IPS-NIHi7 (cell line): ENCODE measurements at regions not wholly inside any gene's neighbourhood (a gene's known extent, or its start where the extent isn't known, plus 50 kb on each side); places are given as distances from the start of the nearest gene placed in this dataset.
A peak's percentile ranks its signal among the peaks of the same experiment; 100 is the strongest.
"Not testable (repeated sequence)": the region's sequence is repeated elsewhere in the genome, so short reads cannot be mapped to it uniquely, and the experiment has no call there.

Source experiments
- DNase-seq: peaks from one replicate; pipeline ENCODE4 v3.0.0; 2012; ENCODE audit warnings: mixed read lengths; ENCODE audit errors: extremely low spot score

- peak; percentile 26 for DNase-seq
These were observed 238.5 kb upstream of the ERBB4 start for GRCh38 chr2:212777020-212777491.

DNA sequence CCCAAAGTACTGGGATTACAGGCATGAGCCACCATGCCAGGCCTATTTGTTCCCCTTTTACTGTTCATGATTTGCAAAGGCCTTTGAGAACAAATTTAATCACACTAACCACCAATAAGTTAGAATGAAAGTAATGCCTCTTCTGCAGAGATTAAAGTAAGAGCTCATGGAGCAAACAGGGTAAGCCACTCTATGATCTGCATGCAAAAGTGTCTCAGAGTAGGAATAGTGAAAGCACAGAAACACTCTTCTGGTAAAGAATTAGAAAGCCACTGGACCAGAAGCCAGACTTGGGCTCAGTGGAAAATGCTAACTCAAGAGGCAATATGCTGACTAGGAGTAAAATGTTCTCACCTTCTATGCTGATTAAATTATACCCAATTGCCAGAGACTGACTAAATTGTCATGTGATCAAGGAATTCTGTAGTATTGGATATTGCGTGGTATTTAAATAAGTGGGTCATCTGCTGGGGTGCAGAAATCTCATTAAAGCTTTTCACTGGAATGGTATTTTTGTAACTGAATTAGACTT is 235.3 kb upstream of the ERBB4 start:
- no peak for DNase-seq

- no peak for DNase-seq
These were observed 231.6 kb upstream of the ERBB4 start for GRCh38 chr2:212770240-212770639.

DNA sequence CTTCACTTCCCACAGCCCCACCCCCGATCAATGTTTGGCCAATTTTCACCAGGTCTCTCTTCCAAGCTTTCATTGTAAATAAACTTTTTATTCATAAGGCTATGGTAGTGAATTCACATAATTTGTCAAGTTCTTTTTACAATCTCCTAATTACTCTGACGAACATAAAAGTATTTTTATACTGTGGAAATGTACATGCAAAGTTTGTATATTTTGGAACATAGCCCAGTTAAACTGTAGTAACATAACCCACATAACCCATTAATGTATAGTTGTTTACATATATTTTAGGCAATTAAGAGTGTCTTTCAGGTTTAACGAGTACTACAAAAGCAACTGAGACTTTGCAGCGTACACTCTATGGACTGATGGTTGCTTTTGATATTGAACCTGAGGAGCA is 228.3 kb upstream of the ERBB4 start:
- DNase-seq: no peak

GRCh38 chr2:212752730-212753351 is 214.2 kb upstream of the ERBB4 start:
- DNase-seq: peak; percentile 35

GRCh38 chr2:212745359-212745758 is 206.8 kb upstream of the ERBB4 start:
- no peak for DNase-seq

- DNase-seq: no peak
These were observed 199.0 kb upstream of the ERBB4 start for GRCh38 chr2:212737392-212738172.

DNA sequence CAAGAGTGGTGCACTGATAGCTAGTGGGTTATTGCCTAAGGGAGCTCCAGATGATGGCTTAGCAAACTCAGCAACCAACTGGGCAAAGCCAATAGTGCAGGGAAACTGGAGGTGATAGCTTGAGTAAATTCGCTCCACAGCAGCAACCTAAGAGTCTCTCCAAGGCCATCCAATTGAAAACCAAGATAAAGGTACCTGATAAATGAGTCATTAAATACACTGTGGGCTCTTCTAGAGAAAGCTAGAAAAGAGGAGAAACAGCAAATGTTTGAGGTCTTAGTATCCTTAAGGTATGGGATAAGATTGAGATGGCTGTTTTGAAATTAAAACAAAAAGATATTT is 197.8 kb upstream of the ERBB4 start:
- DNase-seq: no peak

DNA sequence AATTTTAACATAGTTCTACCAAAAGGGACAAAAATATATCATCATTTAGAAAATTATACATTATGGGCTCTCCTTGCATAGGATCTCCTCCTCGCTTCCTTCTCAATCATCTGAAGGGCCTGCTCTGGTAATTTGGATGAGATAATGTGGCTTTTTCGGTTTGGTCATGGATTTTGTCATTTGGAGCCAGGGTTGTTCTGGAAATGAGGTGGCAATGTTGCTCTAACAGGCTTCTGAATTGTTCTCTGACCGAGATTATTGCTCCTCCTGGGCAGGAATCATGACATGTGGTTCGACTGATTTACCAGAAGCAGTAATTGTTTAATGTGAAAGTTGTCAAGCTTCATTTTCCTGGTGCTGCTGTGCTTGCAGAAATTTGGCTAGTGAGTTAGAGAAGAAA is 194.7 kb upstream of the ERBB4 start:
- DNase-seq: no peak

DNA sequence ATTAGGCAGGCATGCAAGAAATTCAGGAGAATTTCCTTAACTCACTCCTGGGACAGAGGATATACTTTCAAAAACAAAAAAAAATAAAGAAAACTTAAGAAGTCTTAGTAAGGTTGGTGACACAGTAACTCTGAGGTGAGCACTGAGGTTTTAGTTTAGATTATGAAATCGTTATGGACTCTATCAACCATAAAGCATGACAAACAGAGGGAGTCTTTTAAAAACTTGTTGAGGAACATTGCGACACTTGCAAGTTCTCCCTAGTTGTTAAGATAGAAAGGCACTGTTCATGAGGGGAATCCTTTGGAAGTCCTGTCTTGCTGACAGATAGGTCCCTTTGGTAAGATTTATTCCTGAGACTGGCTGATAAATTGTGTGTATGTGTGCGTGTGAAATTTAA is 194.3 kb upstream of the ERBB4 start:
- DNase-seq: no peak

GRCh38 chr2:212730994-212731393 is 192.4 kb upstream of the ERBB4 start:
- DNase-seq: no peak

DNA sequence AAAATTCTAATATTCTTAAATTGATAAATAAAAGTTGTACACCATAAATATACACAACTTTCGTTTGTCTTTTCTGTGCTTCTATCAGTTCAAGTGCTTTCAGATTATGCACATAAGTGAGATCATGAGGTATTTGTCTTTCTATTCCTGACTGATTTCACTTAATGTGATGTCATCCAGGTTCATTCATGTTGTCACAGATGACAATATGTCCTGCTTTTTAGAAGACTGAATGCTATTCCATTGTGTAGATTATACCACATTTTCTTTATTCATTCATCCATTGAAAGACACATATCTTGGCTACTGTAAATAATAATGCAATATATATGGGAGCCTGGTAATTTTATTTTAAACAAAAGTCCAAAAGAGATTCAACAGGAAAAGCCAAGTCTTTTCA is 190.1 kb upstream of the ERBB4 start:
- DNase-seq: no peak

GRCh38 chr2:212727751-212728150 is 189.1 kb upstream of the ERBB4 start:
- no peak for DNase-seq

DNA sequence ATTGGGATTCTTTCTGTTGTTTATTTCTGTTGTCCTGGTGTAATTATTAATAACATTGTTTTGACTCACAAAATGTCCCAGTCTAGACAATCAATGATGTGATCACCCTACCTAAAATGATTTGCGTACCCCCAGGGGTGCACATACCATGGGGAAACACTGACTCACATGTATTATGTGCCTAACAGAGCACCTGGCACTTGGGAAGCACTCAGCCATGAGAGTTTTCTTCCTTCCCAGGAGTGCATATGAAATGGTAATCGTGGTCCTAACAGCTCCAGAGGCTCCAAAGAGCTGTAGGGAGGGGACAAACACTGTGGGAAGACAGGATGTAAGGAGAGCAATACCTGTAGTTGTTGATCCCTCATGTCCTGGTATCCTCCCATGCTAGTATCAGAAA is 187.8 kb upstream of the ERBB4 start:
- no peak for DNase-seq

DNA sequence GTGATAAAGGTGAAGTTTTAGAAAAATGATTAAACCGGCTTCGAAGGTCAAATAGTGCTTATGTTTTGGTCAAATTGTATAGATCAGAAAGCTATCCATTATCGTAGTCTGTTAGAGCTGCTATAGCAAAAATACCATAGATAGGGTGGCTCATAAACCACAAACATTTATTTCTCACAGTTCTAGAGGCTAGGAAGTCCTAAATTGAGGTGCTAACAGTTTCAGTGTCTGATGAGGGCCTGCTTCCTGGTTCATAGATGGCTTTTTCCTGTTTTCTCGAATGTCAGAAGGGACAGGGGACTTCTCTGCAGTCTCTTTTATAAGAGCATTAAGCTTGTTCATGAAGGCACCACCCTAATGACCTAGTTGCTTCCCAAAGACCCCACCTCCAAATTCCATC is 186.6 kb upstream of the ERBB4 start:
- no peak for DNase-seq

DNA sequence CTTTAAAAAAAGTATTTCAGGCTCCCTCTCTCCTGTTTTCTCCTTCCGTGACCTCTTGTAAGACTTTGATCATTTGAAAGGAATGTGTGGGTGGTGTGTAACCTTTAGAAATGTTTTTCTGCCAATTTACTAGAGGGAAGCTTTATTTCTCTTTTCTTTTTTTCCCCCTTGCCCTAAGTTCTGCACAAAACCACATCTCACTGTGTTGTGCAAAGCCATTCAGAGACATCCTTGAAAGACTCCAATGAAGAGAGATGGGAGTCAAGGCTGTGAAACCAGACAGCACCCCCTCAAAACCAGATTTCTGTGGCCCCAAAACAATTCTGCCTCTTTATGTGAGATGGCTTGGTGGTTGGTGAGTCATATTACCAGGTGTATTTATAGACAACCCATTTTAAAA is 184.6 kb upstream of the ERBB4 start:
- no peak for DNase-seq

GRCh38 chr2:212722046-212722445 is 183.4 kb upstream of the ERBB4 start:
- DNase-seq: no peak

- DNase-seq: no peak
These were observed 182.4 kb upstream of the ERBB4 start for GRCh38 chr2:212721026-212721451.

DNA sequence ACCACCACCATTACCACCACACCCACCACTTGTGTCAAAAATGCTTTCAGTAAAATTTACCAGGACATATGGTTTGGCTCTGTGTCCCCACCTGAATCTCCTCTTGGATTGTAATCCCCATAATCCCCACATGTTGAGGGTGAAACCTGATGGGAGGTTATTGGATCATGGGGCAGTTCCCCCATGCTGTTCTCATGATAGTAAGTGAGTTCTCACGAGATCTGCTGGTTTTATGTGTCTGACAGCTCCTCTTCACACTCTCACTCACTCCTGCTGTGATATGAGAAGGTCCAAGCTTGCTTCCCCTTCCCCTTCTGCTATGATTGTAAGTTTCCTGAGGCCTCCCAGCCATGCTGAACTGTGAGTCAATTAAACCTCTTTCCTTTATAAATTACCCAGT is 176.8 kb upstream of the ERBB4 start:
- not testable (repeated sequence) for DNase-seq

- DNase-seq: no peak
These were observed 175.1 kb upstream of the ERBB4 start for GRCh38 chr2:212713681-212714080.

GRCh38 chr2:212712991-212713390 is 174.4 kb upstream of the ERBB4 start:
- no peak for DNase-seq

DNA sequence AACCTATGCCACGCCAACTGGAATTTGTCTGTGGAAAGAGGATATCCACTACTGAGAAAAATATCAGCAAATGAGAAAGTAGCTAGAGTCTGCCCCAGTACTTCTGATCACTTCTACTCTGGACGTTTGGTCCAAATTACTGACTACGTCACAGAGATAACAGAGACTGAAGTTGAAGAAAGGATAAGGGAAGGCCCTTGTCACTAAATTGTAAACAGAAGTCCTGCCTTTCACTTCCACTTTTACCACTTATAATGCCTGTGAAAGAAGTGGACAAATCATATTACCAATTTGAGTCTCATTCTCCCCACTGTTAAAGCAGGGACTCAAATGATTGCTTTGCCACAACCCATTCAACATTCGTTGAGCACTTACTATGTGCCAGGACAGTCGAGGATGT is 173.9 kb upstream of the ERBB4 start:
- DNase-seq: no peak

- DNase-seq: no peak
These were observed 173.3 kb upstream of the ERBB4 start for GRCh38 chr2:212711856-212712255.
